Stimulated activated CD4-positive, alpha-beta T cell treated with anti-CD3 and anti-CD28 coated beads, Interleukin-1b, Interleukin-23, amount 100 ng/mL, for 1 hour (primary cell): ENCODE measurements at regions not wholly inside any gene's neighbourhood (a gene's known extent, or its start where the extent isn't known, plus 50 kb on each side); places are given as distances from the start of the nearest gene placed in this dataset.

Experiments used
- DNase-seq, 2 donors: peaks; one replicate each; pipeline ENCODE4 v3.0.0-alpha.2; 2020; ENCODE audit warnings: low read depth in 2 of 2

GRCh38 chr6:4296552-4296951 lies 161.2 kb upstream of the ECI2 start:
- no peak for DNase-seq

GRCh38 chr6:4295783-4296155 lies 160.4 kb upstream of the ECI2 start:
- DNase-seq: no peak

- no peak for DNase-seq
These were observed 159.8 kb upstream of the ECI2 start for GRCh38 chr6:4295058-4295782.

GRCh38 chr6:4294636-4295035 lies 159.3 kb upstream of the ECI2 start:
- DNase-seq: no peak

GRCh38 chr6:4291453-4292403 lies 156.4 kb upstream of the ECI2 start:
- no peak for DNase-seq

- DNase-seq: no peak
These were observed 154.5 kb upstream of the ECI2 start for GRCh38 chr6:4289770-4290320.

- DNase-seq: no peak
These were observed 152.5 kb upstream of the ECI2 start for GRCh38 chr6:4287811-4288244.

GRCh38 chr6:4287372-4287771 lies 152.0 kb upstream of the ECI2 start:
- DNase-seq: no peak

- no peak for DNase-seq
These were observed 147.6 kb upstream of the ECI2 start for GRCh38 chr6:4282926-4283325.

- DNase-seq: no peak
These were observed 146.2 kb upstream of the ECI2 start for GRCh38 chr6:4281341-4282293.

GRCh38 chr6:4280707-4281106 lies 145.3 kb upstream of the ECI2 start:
- no peak for DNase-seq

GRCh38 chr6:4280031-4280430 lies 144.7 kb upstream of the ECI2 start:
- no peak for DNase-seq

- no peak for DNase-seq
These were observed 139.2 kb upstream of the ECI2 start for GRCh38 chr6:4274382-4275082.

- DNase-seq: no peak
These were observed 137.6 kb upstream of the ECI2 start for GRCh38 chr6:4272996-4273395.

- no peak for DNase-seq
These were observed 136.5 kb upstream of the ECI2 start for GRCh38 chr6:4271761-4272470.

GRCh38 chr6:4270776-4271175 lies 135.4 kb upstream of the ECI2 start:
- no peak for DNase-seq

- no peak for DNase-seq
These were observed 134.6 kb upstream of the ECI2 start for GRCh38 chr6:4270001-4270400.

GRCh38 chr6:4268171-4268570 lies 132.8 kb upstream of the ECI2 start:
- no peak for DNase-seq

GRCh38 chr6:4265740-4266139 lies 130.4 kb upstream of the ECI2 start:
- DNase-seq: no peak

- no peak for DNase-seq
These were observed 129.2 kb upstream of the ECI2 start for GRCh38 chr6:4264601-4265000.
